ENCODE measurements at regions not wholly inside any gene's neighbourhood (a gene's known extent, or its start where the extent isn't known, plus 50 kb on each side); places are given as distances from the start of the nearest gene placed in this dataset.

- DNase-seq (ENCODE audit: low read depth in 1 of 2, low spot score in 2 of 2): peak in 1 of 2 experiments; percentile 30
- POLR2A ChIA-PET (ENCODE audit: partially characterized antibody): no interaction called here
- no peak overlapping the region for H4K8ac ChIP-seq (ENCODE audit: extremely low read depth, insufficient read depth, low read length)
These were observed 316.6 kb upstream of the NCKAP5 start for GRCh38 chr2:133884739-133885381.

More at GRCh38 chr2:133884739-133885381, 316.6 kb upstream of the NCKAP5 start:
- Histone ChIP-seq H3K27me3 (replicated peaks in 1 of 4; ENCODE audit: control insufficient read depth in 3 of 4, extremely low read depth in 1 of 4, insufficient read depth in 3 of 4, low read length in 3 of 4) (no peaks in the 10 kb centered on the region), H3K9ac (replicated peaks in 1 of 4; ENCODE audit: extremely low read depth in 1 of 4, low read depth in 3 of 4, low read length in 3 of 4) (no peak overlapping the region), H2BK20ac (ENCODE audit: low read length) (no peak overlapping the region), H3K79me1 (ENCODE audit: low read depth, low read length) (no peaks in the 10 kb centered on the region), H3K4me2 (ENCODE audit: insufficient read depth in 1 of 2, low read depth in 2 of 2, low read length in 2 of 2) (no peak overlapping the region), H3K27ac (ENCODE audit: low read depth, low read length) (no peak overlapping the region), H4K91ac (replicated peaks; ENCODE audit: insufficient read length, low read length) (no peak overlapping the region), H3K14ac (ENCODE audit: insufficient read length) (no peak overlapping the region), H3K56ac (replicated peaks; ENCODE audit: insufficient read length, low read depth, low read length) (no peak overlapping the region), H3K79me2 (ENCODE audit: control insufficient read depth in 1 of 2, insufficient read depth in 2 of 2, low read length in 2 of 2) (no peaks in the 10 kb centered on the region), H3K4me1 (replicated peaks in 1 of 4; ENCODE audit: control insufficient read depth in 3 of 4, insufficient read depth in 4 of 4, low read length in 3 of 4) (peaks cover 0 to 3% (median 2%) of the 10 kb centered on the region in 4 experiments; a peak in 3 of 7 replicates), H3K4me3 (ENCODE audit: extremely low read depth in 1 of 4, insufficient read depth in 2 of 4, low read depth in 3 of 4, low read length in 4 of 4) (no peak overlapping the region), H2AK5ac (ENCODE audit: low read depth, low read length) (no peak overlapping the region), H3K23ac (ENCODE audit: insufficient read length) (no peak overlapping the region), H4K20me1 (replicated peaks in 1 of 2; ENCODE audit: control insufficient read depth in 1 of 2, insufficient read depth in 2 of 2, low read length in 2 of 2) (no peaks in the 10 kb centered on the region), H3K23me2 (ENCODE audit: low read depth, low read length) (no peaks in the 10 kb centered on the region), H2BK15ac (ENCODE audit: low read length) (no peak overlapping the region), H3K4ac (replicated peaks; ENCODE audit: insufficient read length, low read depth, low read length) (no peak overlapping the region), H3K9me3 (ENCODE audit: insufficient read depth in 2 of 2, low read depth in 1 of 2, low read length in 1 of 2) (no peaks in the 10 kb centered on the region), H2BK5ac (ENCODE audit: low read depth, low read length) (no peak overlapping the region), H3K18ac (ENCODE audit: extremely low read depth, low read length) (no peak overlapping the region), H2BK12ac (ENCODE audit: low read depth, low read length) (no peak overlapping the region), H2BK120ac (replicated peaks; ENCODE audit: low read depth, low read length) (no peak overlapping the region), H2AFZ (ENCODE audit: low read length) (no peak overlapping the region), H4K5ac (ENCODE audit: insufficient read length, low read depth, low read length) (no peak overlapping the region), H3K36me3 (ENCODE audit: control insufficient read depth in 2 of 4, insufficient read depth in 4 of 4, low read length in 3 of 4) (no peaks in the 10 kb centered on the region)
- FAIRE-seq: no peak
- TF ChIP-seq, protein P1, sequence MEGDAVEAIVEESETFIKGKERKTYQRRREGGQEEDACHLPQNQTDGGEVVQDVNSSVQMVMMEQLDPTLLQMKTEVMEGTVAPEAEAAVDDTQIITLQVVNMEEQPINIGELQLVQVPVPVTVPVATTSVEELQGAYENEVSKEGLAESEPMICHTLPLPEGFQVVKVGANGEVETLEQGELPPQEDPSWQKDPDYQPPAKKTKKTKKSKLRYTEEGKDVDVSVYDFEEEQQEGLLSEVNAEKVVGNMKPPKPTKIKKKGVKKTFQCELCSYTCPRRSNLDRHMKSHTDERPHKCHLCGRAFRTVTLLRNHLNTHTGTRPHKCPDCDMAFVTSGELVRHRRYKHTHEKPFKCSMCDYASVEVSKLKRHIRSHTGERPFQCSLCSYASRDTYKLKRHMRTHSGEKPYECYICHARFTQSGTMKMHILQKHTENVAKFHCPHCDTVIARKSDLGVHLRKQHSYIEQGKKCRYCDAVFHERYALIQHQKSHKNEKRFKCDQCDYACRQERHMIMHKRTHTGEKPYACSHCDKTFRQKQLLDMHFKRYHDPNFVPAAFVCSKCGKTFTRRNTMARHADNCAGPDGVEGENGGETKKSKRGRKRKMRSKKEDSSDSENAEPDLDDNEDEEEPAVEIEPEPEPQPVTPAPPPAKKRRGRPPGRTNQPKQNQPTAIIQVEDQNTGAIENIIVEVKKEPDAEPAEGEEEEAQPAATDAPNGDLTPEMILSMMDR (IDR thresholded peaks at IDR 0.05; ENCODE audit: control extremely low read depth in 1 of 3, insufficient read depth in 1 of 3, low read depth in 1 of 3, low read length in 3 of 3): peak in 2 of 3 experiments; percentile 10 to 16; a peak in 2 of 4 replicates
- TF ChIP-seq PHF8 (conservative IDR thresholded peaks at IDR 0.05; ENCODE audit: low read depth, low read length): no peak
- TF ChIP-seq USF2 (IDR thresholded peaks at IDR 0.05; ENCODE audit: low read length): no peak
- peak; percentile 45 to 48 for TF ChIP-seq RAD21 (IDR thresholded peaks at IDR 0.05 in 1 of 2, conservative IDR thresholded peaks at IDR 0.05 in 1 of 2; ENCODE audit: low read depth in 2 of 2, low read length in 2 of 2)
- WGBS, 2 experiments (ENCODE audit: extremely low coverage in 1 of 2, insufficient coverage in 1 of 2, insufficient read length in 1 of 2, insufficient replicate concordance in 2 of 2, low coverage in 1 of 2, low lambda C conversion rate in 2 of 2, missing lambda C conversion rate in 1 of 2): 87% methylated on average over 1 of the region's 2 CpGs; no CpG with 5 or more reads in 1 of the 2 experiments
- CTCF ChIA-PET (ENCODE audit: partially characterized antibody): interaction anchor here (0.7 to 4.5 kb wide), 14 partner anchors 18 to 613 kb away, joined by 3 to 28 read pairs (median 5); no protein-coding TSS in a partner anchor

All from H1 (cell line).